Skin of body (tissue), 1 donor: ENCODE measurements at regions not wholly inside any gene's neighbourhood (a gene's known extent, or its start where the extent isn't known, plus 50 kb on each side); places are given as distances from the start of the nearest gene placed in this dataset.
A peak's percentile ranks its signal among the peaks of the same experiment; 100 is the strongest.
"Not testable (repeated sequence)": the region's sequence is repeated elsewhere in the genome, so short reads cannot be mapped to it uniquely, and the experiment has no call there.

Experiments used
- DNase-seq: peaks from one replicate; lab custom pipeline; 2025; lab: John Stamatoyannopoulos, UW

- no peak for DNase-seq
Measured at GRCh38 chr5:82509762-82510161, 231.6 kb upstream of the RPS23 start.

GRCh38 chr5:82506390-82506789 is 228.2 kb upstream of the RPS23 start:
- DNase-seq = not testable (repeated sequence)

GRCh38 chr5:82499725-82500244 is 221.6 kb upstream of the RPS23 start:
- no peak for DNase-seq

DNA sequence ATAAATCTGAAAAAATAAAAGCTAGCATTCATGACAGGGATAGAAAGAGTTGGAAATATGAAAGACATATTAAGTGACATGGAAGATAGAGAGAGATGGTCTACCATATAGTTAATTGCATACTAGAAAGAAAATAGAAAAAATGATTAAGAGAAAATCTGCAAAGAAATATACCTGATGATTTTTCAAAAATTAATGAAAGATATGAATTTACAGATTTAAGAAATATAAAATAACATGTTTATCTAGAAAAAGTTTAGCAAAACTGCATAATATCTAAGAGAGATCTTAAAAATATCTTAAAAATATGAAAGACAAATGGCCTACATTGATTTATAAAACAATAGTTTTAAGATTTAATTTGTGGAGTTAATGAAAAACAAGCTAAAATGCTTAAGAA is 219.1 kb upstream of the RPS23 start:
- DNase-seq = no peak

DNA sequence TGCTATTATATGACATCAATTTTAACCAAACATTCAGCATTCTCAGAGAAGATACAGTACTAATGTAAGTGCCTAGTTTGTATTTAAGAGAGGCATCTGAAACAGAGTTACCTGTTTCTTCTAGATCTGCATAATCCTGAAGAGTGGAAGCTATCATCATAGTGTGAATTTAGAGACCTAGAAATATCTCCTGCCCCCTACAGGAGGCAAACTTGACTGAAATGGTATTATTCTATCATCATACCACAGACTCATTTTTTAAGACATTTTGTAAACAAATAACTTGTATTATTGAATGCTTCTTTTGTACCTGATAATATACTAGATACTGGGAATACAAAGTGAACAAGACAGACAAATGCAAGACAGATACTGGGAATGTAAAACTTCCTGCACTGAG is 216.8 kb upstream of the RPS23 start:
- no peak for DNase-seq

DNA sequence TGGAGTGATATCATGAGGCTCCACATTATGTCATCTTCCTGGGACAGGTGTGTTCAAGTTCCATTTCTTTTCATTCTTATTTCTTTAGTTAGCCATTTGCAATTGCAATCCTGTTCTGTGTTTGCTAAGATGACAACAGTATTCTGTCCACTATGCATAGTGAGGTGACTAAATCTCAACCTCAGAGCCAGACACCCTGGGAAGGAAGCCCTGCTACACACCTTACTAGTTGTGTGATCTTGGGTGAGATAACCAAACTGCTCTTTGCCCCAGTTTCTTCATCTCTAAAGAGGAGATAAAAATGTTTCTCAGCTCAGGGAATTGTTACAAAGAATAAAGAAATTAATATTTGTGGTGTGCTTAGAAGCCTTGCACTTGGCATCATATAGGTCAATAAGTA is 215.1 kb upstream of the RPS23 start:
- DNase-seq = no peak

DNA sequence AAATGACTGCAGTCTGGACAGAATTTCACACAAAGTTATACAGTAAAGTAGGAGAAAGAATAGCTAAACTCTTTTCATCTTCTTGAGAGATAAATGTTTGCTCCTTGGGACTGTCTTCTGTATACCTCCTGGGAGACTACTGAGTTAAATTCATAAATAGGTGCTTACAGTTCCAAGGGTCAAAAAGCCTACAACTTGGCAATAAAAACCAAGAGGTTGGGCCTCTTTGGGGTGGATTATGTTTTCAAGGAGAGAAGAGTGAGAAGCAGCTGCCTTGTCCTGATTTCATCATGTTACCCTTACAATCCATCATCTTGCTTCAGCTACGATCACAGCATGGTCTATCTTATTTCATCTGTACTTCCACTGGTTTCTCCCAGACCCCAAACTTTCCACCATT is 213.2 kb upstream of the RPS23 start:
- no peak for DNase-seq

GRCh38 chr5:82489683-82490082 is 211.5 kb upstream of the RPS23 start:
- DNase-seq = no peak

DNA sequence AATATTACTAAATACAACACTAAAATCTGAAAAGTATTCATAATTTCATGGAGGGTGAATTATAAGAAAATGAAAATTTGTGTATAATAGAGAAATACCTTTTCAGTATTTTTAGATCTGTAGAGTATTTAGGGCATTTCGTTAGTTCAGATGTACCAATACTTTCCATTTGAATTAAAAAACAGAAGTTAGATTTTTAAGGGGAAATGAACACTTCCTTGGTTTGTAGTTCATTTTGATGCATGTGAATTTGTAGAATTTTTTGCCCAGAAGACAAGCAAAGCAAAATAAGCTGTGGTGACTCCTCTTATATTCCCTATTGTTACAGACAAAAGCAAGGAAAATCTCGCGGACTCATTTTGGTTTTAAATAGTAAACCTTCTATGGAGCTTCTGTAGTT is 209.0 kb upstream of the RPS23 start:
- DNase-seq = no peak

DNA sequence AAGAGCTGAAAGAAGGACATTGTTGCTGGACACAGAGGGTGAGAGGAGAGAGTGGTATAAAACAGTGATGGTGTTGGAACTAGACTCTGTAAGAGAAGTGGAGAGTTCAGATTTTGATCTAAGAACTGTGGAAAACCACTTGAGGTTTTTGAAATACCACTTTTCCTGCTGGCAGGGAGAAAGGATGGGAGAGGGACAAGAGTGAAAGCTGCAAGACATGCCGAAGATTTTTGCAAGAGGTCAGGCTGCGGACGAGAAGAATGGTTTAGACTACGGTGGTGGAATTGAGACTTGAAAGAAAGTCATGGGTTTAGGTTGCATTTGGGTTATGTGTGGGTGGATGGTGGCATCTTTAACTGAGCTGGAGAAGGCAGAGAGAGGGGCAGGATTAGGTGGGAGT is 202.2 kb upstream of the RPS23 start:
- DNase-seq = no peak

GRCh38 chr5:82476155-82476554 is 198.0 kb upstream of the RPS23 start:
- DNase-seq = no peak

DNA sequence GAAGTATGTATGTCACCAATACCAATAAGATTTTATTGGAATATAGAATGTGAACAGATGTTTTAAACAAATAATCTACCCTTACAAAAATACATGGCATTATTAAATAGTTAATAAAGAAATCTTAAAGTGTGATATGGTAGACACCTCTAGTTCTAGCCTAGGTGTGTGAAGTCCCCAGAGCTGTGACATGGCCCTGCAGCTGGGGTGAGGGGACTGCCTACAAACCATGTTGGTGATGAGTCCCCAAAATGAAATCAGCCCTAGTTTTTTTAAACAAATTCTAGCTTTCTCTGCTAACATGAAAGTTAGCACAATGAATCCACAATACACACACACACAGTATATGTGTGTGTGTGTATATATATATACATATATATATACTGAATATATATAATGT is 195.1 kb upstream of the RPS23 start:
- DNase-seq = no peak

GRCh38 chr5:82470185-82470994 is 192.2 kb upstream of the RPS23 start:
- DNase-seq = no peak

DNA sequence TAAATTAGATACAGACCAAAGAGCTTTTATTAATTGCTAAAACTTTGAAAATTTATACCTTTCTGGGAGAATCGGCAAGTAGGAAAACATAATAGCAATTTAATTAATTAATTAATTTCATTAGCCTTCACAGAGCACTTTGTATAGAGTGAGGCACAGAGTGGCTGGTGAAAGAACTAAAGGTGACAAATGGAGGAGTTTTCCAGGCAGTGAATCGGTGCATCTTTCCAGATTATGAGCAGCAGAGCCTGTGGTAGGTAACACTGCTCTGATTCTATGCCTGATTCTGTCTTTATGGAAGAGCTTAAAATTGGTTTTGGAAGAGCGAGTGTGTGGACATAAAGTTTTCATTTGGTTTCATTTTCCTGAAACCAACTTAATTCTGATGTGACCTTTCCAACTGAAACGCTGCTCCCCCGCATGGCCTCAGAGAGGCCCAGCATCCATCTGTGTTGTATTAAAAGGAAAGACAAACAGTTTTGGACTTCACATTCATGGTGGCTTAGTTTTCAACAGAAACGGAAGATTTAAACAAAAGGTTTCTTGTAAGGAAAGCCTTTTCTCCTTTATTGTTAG is 188.9 kb upstream of the RPS23 start:
- DNase-seq = peak; percentile 50

DNA sequence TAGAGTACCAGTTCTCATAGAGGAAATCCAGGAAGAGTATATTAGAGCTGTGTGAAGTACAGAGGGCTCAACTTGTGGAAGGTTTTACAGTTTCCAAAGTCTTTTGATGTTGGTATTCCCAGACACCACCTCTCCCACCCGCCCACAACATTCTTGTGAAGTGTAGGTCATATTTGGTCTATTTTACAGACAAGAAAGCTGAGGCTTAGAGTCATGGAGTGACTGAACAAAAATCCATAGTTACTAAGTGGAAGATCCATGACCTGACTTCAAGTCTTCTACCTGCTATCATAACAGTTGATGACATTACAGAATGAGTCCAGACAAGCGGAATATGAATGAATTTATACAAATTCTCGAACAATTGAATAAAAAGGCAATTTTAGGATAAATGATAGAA is 187.1 kb upstream of the RPS23 start:
- no peak for DNase-seq

DNA sequence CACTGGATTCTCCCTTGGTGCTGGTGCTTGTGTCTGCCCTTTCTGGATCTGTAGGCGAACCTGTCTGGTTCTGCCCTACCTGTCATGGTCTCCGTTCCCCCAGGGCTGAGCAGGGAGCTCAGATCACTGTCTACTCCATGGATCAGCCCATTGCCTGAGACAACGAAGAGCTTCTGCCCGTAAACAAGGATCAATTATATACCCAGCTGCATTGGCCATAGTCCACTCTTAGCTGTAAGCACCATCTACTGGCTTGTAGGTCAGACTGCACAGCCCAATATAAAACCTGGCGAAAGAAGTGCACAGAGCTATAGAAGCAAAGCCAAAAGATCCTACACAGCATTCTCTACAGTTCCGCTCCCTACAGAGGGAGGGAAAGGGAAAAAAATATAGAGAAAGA is 181.5 kb upstream of the RPS23 start:
- DNase-seq = no peak

DNA sequence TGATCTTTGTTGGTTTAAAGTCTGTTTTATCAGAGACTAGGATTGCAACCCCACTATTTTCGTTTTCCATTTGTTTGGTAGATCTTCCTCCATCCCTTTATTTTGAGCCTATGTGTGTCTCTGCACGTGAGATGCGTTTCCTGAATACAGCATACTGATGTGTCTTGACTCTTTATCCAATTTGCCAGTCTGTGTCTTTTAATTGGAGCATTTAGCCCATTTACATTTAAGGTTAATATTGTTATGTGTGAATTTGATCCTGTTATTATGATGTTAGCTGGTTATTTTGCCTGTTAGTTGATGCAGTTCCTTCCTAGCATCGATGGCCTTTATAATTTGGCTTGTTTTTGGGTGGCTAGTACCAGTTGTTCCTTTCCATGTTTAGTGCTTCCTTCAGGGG is 177.2 kb upstream of the RPS23 start:
- not testable (repeated sequence) for DNase-seq

GRCh38 chr5:82448374-82448773 is 170.2 kb upstream of the RPS23 start:
- no peak for DNase-seq

- no peak for DNase-seq
Measured at GRCh38 chr5:82447913-82448312, 169.8 kb upstream of the RPS23 start.

DNA sequence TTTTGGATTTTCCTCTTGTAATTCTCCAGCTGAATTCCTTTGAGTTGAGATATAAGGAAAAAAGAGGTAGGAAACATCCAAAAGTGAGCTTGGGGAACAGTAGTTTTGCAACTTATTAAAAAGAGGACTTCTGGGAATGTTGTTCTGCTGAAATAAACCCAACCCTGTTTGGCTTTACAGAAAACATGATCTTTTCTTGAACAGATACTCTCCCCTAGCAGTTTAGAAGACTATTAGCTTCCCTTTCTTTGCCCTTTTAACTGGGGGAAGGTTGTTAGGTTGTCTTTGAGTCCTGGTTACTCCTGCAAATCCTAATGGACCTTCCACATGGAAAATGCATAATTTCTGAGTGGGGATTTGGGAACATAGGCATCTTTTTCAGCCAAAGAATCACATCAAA is 168.7 kb upstream of the RPS23 start:
- peak; percentile 76 for DNase-seq

DNA sequence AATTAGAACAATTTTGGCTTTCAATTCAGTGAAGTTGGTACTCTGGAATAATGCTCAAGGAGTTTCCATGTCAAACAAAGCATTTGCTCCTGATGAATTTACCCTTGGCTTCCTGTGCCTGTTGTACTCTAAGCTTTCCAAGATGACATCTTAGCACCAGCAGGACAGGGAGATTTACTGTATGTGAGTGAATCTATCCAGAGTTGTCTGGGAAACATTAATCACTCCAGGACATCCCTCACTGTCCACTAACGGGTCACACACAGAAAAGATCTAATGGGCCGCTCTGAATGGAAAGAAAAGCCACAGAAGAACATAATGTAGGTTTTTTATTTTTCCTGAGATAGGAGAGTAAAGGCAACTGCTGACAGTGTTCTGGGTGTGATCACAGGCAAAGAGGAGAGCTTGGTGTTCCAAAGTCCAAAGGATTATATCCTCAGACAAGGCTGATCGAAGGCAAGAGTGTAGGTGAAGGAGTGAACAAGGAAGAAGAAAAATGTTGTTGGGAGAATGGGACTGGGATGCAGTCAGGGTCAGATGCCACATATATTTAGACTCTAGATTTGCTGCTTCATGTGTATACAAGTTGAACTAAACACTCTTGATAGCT is 167.7 kb upstream of the RPS23 start:
- DNase-seq = no peak

DNA sequence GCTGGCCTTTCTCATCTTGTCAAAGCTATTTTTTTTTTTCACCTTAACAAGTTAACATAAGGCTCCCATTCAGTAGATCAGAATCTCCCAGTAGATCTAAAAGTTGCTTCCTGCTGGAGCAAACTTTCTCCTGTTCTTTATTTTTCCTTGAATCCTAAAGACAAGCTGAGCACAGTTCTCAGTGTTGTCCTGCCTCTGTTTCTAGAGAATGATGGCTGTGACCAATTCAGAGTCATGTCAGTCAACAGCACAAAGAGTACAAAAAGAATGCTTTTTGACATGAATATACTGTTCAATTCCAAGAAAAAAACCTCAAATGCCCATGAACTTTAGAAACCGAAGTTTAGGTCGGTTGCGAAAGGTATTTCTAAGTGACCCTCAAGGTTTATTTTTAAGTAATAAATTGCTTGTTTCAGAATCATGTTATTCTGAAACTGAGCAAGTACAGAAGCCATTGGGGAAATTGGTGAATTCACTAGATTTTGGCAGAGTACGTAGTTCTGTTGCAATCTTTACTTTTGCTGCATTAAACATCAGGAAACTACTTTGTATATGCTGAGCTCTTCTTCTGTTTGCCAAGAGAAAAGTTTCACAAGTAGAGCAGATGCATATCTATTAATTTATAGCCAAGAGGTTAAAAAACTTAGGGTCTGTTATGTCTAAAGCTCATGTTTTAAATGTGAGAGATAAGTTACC is 161.7 kb upstream of the RPS23 start:
- DNase-seq = peak; percentile 78
